ENCODE measurements at regions not wholly inside any gene's neighbourhood (a gene's known extent, or its start where the extent isn't known, plus 50 kb on each side); places are given as distances from the start of the nearest gene placed in this dataset.

DNA sequence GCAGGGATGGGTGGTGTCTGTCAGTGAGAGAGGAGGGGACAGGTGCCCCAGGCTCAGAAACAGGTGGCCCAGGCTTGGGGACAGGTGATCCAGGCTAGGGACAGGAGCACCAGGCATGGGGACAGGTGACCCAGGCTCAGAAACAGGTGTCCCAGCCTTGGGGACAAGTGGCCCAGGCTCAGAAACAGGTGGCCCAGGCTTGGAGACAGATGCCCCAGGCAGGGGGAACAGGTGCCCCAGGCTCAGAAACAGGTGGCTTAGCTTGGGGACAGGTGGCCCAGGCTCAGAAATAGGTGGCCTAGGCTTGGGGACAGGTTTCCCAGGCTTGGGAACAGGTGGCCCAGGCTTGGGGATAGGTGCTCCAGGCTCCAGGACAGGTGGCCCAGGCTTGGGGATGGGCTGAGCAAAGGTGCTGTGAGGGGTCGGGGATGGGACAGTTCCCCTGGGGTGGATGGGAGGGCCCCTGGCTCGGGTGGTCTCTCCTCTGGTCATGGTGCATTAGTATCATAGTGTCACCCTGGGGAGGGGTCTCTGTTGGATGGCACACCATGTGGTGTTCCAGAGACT is 87.7 kb upstream of the C1orf174 start:
- TF ChIP-seq, protein P1, sequence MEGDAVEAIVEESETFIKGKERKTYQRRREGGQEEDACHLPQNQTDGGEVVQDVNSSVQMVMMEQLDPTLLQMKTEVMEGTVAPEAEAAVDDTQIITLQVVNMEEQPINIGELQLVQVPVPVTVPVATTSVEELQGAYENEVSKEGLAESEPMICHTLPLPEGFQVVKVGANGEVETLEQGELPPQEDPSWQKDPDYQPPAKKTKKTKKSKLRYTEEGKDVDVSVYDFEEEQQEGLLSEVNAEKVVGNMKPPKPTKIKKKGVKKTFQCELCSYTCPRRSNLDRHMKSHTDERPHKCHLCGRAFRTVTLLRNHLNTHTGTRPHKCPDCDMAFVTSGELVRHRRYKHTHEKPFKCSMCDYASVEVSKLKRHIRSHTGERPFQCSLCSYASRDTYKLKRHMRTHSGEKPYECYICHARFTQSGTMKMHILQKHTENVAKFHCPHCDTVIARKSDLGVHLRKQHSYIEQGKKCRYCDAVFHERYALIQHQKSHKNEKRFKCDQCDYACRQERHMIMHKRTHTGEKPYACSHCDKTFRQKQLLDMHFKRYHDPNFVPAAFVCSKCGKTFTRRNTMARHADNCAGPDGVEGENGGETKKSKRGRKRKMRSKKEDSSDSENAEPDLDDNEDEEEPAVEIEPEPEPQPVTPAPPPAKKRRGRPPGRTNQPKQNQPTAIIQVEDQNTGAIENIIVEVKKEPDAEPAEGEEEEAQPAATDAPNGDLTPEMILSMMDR (IDR thresholded peaks at IDR 0.05): no peak
- TF ChIP-seq POLR2A (IDR thresholded peaks at IDR 0.05): no peak
